Keratinocyte (primary cell): ENCODE measurements at regions not wholly inside any gene's neighbourhood (a gene's known extent, or its start where the extent isn't known, plus 50 kb on each side); places are given as distances from the start of the nearest gene placed in this dataset.

Experiments
- DNase-seq: peaks from one replicate; pipeline ENCODE4 v3.0.0-alpha.2; 2011; ENCODE audit warnings: low read depth, missing footprints, low spot score
- FAIRE-seq: peaks from 2 replicates; lab custom pipeline; 2011; peaks lifted over from hg19 to GRCh38; lab: Jason Lieb, UNC
- H2AFZ ChIP-seq: 2 replicates; pipeline ENCODE4 v1.6.0; 2012; ENCODE audit warnings: low read length, control low read depth, inconsistent platforms; ENCODE audit not compliant: control insufficient read depth
- H3K27ac ChIP-seq: 2 replicates; pipeline ENCODE4 v1.5.1; 2011; ENCODE audit warnings: low read length; ENCODE audit not compliant: control insufficient read depth, insufficient read depth
- H3K27me3 ChIP-seq: 3 replicates; pipeline ENCODE4 v1.6.0; 2011; ENCODE audit warnings: low read length; ENCODE audit not compliant: control insufficient read depth, insufficient read depth; ENCODE audit errors: extremely low read depth
- H3K36me3 ChIP-seq, 2 experiments: 2 replicates in 1 of 2; 3 replicates in 1 of 2; pipeline ENCODE4 v1.5.1; 2011; ENCODE audit warnings: low read length in 2 of 2, mild to moderate bottlenecking in 1 of 2; ENCODE audit not compliant: control insufficient read depth in 2 of 2, insufficient read depth in 2 of 2; ENCODE audit errors: extremely low read depth in 1 of 2
- H3K4me1 ChIP-seq: 3 replicates; pipeline ENCODE4 v1.5.1; 2011; ENCODE audit warnings: low read length; ENCODE audit not compliant: control insufficient read depth, insufficient read depth; ENCODE audit errors: extremely low read depth
- H3K4me2 ChIP-seq: 3 replicates; pipeline ENCODE4 v1.6.0; 2011; ENCODE audit warnings: low read depth, low read length; ENCODE audit not compliant: control insufficient read depth, insufficient read depth; ENCODE audit errors: extremely low read depth
- H3K4me3 ChIP-seq, 3 experiments: fragments of 200-600 bp in 1 of 3; sonication (generic) in 1 of 3; 2 replicates in 2 of 3; 3 replicates in 1 of 3; pipeline ENCODE4 v1.5.1; 2011 to 2016; ENCODE audit warnings: low read length in 3 of 3, mild to moderate bottlenecking in 3 of 3, control low read depth in 2 of 3, inconsistent platforms in 1 of 3, low read depth in 1 of 3, mixed read lengths in 1 of 3, mixed run types in 1 of 3, moderate library complexity in 1 of 3; ENCODE audit not compliant: control insufficient read depth in 2 of 3, insufficient read depth in 2 of 3; ENCODE audit errors: extremely low read depth in 1 of 3
- H3K79me2 ChIP-seq: 2 replicates; pipeline ENCODE4 v1.6.0; 2012; ENCODE audit warnings: low read length; ENCODE audit not compliant: control insufficient read depth, insufficient read depth
- H3K9ac ChIP-seq: 3 replicates; pipeline ENCODE4 v1.6.0; 2011; ENCODE audit warnings: low read length; ENCODE audit not compliant: control insufficient read depth, insufficient read depth; ENCODE audit errors: extremely low read depth
- H3K9me1 ChIP-seq: 3 replicates; pipeline ENCODE4 v1.6.0; 2011; ENCODE audit warnings: low read length; ENCODE audit not compliant: control insufficient read depth, insufficient read depth; ENCODE audit errors: extremely low read depth
- H3K9me3 ChIP-seq: 2 replicates; pipeline ENCODE4 v1.5.1; 2012; ENCODE audit warnings: low read depth, low read length; ENCODE audit not compliant: control insufficient read depth
- H4K20me1 ChIP-seq: 3 replicates; pipeline ENCODE4 v1.6.0; 2011; ENCODE audit warnings: low read length; ENCODE audit not compliant: control insufficient read depth, insufficient read depth; ENCODE audit errors: extremely low read depth
- CTCF ChIP-seq, 3 experiments: IDR thresholded peaks in 1 of 3; conservative IDR thresholded peaks in 1 of 3; optimal IDR thresholded peaks in 1 of 3; 2 replicates in 2 of 3; 3 replicates in 1 of 3; pipeline versions ENCODE3 to v1.5.1; 2011; ENCODE audit warnings: low read length in 3 of 3, mild to moderate bottlenecking in 3 of 3, moderate library complexity in 2 of 3, control low read depth in 1 of 3, inconsistent platforms in 1 of 3; ENCODE audit not compliant: insufficient read depth in 2 of 3; ENCODE audit errors: extremely low read depth in 1 of 3
- dilution Hi-C: fragments of 300-500 bp; cut with MboI; formaldehyde crosslinking; loops from one replicate; pipeline ENCODE4 v1.7.0; 2020; ENCODE audit warnings: low sequenced_read_pairs; ENCODE audit not compliant: extremely low pct_ligation_motif_present

- H3K27me3 ChIP-seq, result no peaks in the 10 kb centered on the region
- no peak for TF ChIP-seq CTCF (optimal IDR thresholded peaks at IDR 0.05 in 1 of 3, IDR thresholded peaks at IDR 0.05 in 1 of 3, conservative IDR thresholded peaks at IDR 0.05 in 1 of 3; ENCODE audit: extremely low read depth in 1 of 3, insufficient read depth in 2 of 3, low read length in 3 of 3)
- no peak overlapping the region for H3K9ac ChIP-seq
- no peak for FAIRE-seq
- H3K9me3 ChIP-seq, result no peaks in the 10 kb centered on the region
- H3K36me3 ChIP-seq, result no peaks in the 10 kb centered on the region
- H3K79me2 ChIP-seq, result no peaks in the 10 kb centered on the region
- H3K27ac ChIP-seq, result no peak overlapping the region
- no peak for DNase-seq
- no peak overlapping the region for H2AFZ ChIP-seq
- no peaks in the 10 kb centered on the region for H3K9me1 ChIP-seq
- no peak overlapping the region for H3K4me2 ChIP-seq
- no peak overlapping the region for H3K4me3 ChIP-seq
- H4K20me1 ChIP-seq, result no peaks in the 10 kb centered on the region
- H3K4me1 ChIP-seq, result peaks cover 4% of the 10 kb centered on the region
- dilution Hi-C loops, result no loop called here
These were observed 508.7 kb upstream of the CITED2 start for GRCh38 chr6:139882977-139883728.

- Histone ChIP-seq H3K4me1 (peaks cover 4% of the 10 kb centered on the region), H3K36me3 (no peaks in the 10 kb centered on the region), H4K20me1 (no peaks in the 10 kb centered on the region), H3K79me2 (no peaks in the 10 kb centered on the region), H3K9ac (no peak overlapping the region), H3K9me3 (no peaks in the 10 kb centered on the region), H3K27ac (no peak overlapping the region), H3K4me3 (no peak overlapping the region), H3K9me1 (no peaks in the 10 kb centered on the region), H2AFZ (no peak overlapping the region), H3K27me3 (no peaks in the 10 kb centered on the region), H3K4me2 (no peak overlapping the region)
- DNase-seq (no peak), FAIRE-seq (no peak)
- no peak for TF ChIP-seq CTCF (optimal IDR thresholded peaks at IDR 0.05 in 1 of 3, IDR thresholded peaks at IDR 0.05 in 1 of 3, conservative IDR thresholded peaks at IDR 0.05 in 1 of 3; ENCODE audit: extremely low read depth in 1 of 3, insufficient read depth in 2 of 3, low read length in 3 of 3)
- dilution Hi-C loops, result no loop called here
These were observed 507.8 kb upstream of the CITED2 start for GRCh38 chr6:139882234-139882633.
